ENCODE measurements at regions not wholly inside any gene's neighbourhood (a gene's known extent, or its start where the extent isn't known, plus 50 kb on each side); places are given as distances from the start of the nearest gene placed in this dataset.

DNA sequence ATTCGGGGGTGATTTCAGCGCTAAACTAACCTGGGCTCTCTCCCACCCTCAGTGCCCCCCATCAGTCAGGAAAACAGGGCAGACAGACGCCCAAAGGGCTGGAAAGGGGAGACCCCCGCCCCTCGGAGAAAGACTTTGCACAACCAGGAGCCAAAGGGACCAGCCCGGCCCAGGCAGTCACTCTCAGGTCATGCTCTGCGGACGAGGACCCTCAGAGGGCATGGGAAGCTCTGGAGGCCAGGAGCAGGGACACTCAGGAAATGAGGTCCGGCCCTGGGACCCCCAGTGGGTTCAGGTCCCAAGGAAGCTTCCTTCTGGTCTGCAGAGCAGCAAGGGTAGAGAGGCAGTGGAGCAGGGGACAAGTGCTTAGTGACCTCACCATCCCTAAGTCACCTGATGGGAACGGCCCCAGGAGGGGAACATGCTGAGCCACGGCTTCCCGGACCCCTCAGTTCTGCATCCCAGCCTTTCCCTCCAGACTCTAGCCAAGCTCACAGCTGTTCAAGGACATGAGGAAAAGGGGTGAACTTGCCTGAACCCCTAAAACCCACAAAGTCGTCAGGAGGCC lies 88.0 kb upstream of the GPC1 start:
- TF ChIP-seq EZH2 (IDR thresholded peaks at IDR 0.05; ENCODE audit: borderline replicate concordance, low read depth, low read length, poor library complexity, severe bottlenecking) = no peak
- TF ChIP-seq, protein P1, sequence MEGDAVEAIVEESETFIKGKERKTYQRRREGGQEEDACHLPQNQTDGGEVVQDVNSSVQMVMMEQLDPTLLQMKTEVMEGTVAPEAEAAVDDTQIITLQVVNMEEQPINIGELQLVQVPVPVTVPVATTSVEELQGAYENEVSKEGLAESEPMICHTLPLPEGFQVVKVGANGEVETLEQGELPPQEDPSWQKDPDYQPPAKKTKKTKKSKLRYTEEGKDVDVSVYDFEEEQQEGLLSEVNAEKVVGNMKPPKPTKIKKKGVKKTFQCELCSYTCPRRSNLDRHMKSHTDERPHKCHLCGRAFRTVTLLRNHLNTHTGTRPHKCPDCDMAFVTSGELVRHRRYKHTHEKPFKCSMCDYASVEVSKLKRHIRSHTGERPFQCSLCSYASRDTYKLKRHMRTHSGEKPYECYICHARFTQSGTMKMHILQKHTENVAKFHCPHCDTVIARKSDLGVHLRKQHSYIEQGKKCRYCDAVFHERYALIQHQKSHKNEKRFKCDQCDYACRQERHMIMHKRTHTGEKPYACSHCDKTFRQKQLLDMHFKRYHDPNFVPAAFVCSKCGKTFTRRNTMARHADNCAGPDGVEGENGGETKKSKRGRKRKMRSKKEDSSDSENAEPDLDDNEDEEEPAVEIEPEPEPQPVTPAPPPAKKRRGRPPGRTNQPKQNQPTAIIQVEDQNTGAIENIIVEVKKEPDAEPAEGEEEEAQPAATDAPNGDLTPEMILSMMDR (conservative IDR thresholded peaks at IDR 0.05; ENCODE audit: low read depth, low read length) = no peak
- Histone ChIP-seq H3K9me3 (ENCODE audit: low read depth, low read length, poor library complexity, severe bottlenecking) (peaks cover 12% of the 10 kb centered on the region), H3K36me3 (ENCODE audit: insufficient read depth, low read length, poor library complexity, severe bottlenecking) (no peaks in the 10 kb centered on the region), H3K27ac (ENCODE audit: low read depth, low read length, poor library complexity, severe bottlenecking) (no peak overlapping the region), H3K4me3 (ENCODE audit: low read depth, low read length, poor library complexity, severe bottlenecking) (no peak overlapping the region), H3K27me3 (replicated peaks; ENCODE audit: insufficient read depth, low read depth, low read length, poor library complexity) (no peaks in the 10 kb centered on the region), H3K4me1 (ENCODE audit: insufficient read depth, low read length, poor library complexity, severe bottlenecking) (no peaks in the 10 kb centered on the region)
- intact Hi-C loops (cut with micrococcal nuclease; ENCODE audit: unreplicated experiment) = no loop called here
- BruUV-seq (replicated peaks) = no TSS peak
- DNase-seq (ENCODE audit: low spot score) = no peak
- ChIA-PET CTCF (no interaction called here), POLR2A (ENCODE audit: low non-redundant PET) (no interaction called here)

DNA sequence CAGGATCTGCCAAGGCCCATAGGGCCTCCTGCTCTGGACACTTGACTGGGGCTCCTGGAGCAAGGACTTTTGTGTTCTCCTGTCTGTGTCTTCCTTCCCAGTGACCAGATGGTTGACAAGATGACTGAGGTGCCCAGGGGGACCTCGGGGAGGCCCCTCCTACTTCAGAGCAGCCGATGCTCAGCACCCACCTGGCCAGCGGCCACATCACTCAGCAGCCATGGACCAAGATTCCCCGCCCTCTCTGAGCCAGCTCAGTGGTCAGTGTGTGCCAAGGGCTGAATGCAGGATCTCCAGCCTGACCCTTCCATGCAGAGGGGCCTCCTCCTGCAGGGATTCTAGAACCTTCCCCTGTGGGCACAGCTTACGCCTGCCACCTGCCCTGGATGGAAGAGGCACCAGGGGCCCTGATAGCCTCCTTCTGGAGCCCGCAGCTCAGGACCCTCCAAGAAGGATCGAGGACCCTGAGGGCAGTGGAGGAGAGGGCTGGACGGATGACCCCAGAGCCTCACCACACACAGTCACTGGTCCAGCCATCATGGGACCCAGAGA lies 87.4 kb upstream of the GPC1 start:
- Histone ChIP-seq H3K27me3 (replicated peaks; ENCODE audit: insufficient read depth, low read depth, low read length, poor library complexity) (no peaks in the 10 kb centered on the region), H3K4me3 (ENCODE audit: low read depth, low read length, poor library complexity, severe bottlenecking) (no peak overlapping the region), H3K36me3 (ENCODE audit: insufficient read depth, low read length, poor library complexity, severe bottlenecking) (no peaks in the 10 kb centered on the region), H3K9me3 (ENCODE audit: low read depth, low read length, poor library complexity, severe bottlenecking) (peaks cover 12% of the 10 kb centered on the region), H3K4me1 (ENCODE audit: insufficient read depth, low read length, poor library complexity, severe bottlenecking) (no peaks in the 10 kb centered on the region), H3K27ac (ENCODE audit: low read depth, low read length, poor library complexity, severe bottlenecking) (no peak overlapping the region)
- POLR2A ChIA-PET (ENCODE audit: low non-redundant PET) = no interaction called here
- BruUV-seq (replicated peaks) = no TSS peak
- intact Hi-C loops (cut with micrococcal nuclease; ENCODE audit: unreplicated experiment) = no loop called here
- no peak for DNase-seq (ENCODE audit: low spot score)
- TF ChIP-seq, protein P1 (conservative IDR thresholded peaks at IDR 0.05; ENCODE audit: low read depth, low read length) = no peak
- TF ChIP-seq EZH2 (IDR thresholded peaks at IDR 0.05; ENCODE audit: borderline replicate concordance, low read depth, low read length, poor library complexity, severe bottlenecking) = no peak
- CTCF ChIA-PET = no interaction called here

DNA sequence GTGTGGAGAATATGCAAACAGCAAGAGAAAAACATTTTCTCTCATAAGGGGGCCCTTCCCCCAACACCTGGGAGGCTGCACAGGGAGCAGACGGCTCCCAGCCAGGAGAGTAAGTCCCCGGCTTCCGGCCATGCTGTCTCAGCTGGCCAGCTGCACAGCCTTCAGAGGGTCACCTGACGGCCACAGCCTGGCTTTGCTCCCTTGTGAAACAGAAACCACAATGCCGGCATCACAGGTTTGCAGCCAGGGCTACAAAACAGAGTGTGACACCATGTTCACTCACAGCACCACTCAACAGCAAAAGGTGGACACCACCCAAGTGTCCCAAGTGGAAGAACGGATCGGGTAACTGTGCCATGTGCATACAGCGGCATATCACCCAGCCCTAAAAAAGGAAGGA lies 86.9 kb upstream of the GPC1 start:
- ChIA-PET CTCF (no interaction called here), POLR2A (ENCODE audit: low non-redundant PET) (no interaction called here)
- Histone ChIP-seq H3K4me1 (ENCODE audit: insufficient read depth, low read length, poor library complexity, severe bottlenecking) (no peaks in the 10 kb centered on the region), H3K27me3 (replicated peaks; ENCODE audit: insufficient read depth, low read depth, low read length, poor library complexity) (no peaks in the 10 kb centered on the region), H3K27ac (ENCODE audit: low read depth, low read length, poor library complexity, severe bottlenecking) (no peak overlapping the region), H3K4me3 (ENCODE audit: low read depth, low read length, poor library complexity, severe bottlenecking) (no peak overlapping the region), H3K9me3 (ENCODE audit: low read depth, low read length, poor library complexity, severe bottlenecking) (peaks cover 12% of the 10 kb centered on the region), H3K36me3 (ENCODE audit: insufficient read depth, low read length, poor library complexity, severe bottlenecking) (no peaks in the 10 kb centered on the region)
- no TSS peak for BruUV-seq (replicated peaks)
- no peak for TF ChIP-seq EZH2 (IDR thresholded peaks at IDR 0.05; ENCODE audit: borderline replicate concordance, low read depth, low read length, poor library complexity, severe bottlenecking)
- TF ChIP-seq, protein P1 (conservative IDR thresholded peaks at IDR 0.05; ENCODE audit: low read depth, low read length) = no peak
- intact Hi-C loops (cut with micrococcal nuclease; ENCODE audit: unreplicated experiment) = no loop called here
- no peak for DNase-seq (ENCODE audit: low spot score)

All from A673 (cell line).